ENCODE measurements at regions not wholly inside any gene's neighbourhood (a gene's known extent, or its start where the extent isn't known, plus 50 kb on each side); places are given as distances from the start of the nearest gene placed in this dataset.

DNA sequence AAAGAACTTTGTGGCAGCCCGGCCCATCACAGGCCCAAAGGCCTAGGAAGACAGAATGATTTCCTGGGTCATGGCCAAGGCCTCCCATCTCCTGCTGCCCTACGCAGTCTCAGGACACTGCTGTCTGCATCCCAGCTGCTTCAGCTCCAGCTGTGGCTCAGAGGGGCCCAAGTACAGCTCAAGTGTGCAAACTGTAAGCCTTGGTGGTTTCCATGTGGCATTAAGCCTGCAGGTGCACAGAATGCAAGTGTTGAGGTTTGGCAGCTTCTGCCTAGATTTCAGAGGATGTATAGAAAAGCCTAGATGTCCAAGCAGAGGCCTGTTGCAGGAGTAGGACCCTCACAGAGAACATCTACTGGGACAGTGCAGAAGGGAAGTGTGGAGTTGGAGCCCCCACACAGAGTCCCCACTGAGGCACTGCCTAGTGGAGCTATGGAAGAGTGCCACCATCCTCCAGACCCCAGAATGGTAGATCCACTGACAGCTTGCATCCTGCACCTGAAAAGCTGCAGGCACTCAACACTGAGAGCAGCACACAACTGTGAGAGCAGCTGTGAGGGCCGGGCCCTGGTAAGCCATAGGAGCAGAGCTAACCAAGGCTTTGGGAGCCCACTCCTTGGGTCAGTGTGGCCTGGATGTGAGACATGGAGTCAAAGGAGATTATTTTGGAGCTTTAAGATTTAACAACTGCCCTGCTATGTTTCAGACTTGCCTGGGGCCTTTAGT is 208.2 kb upstream of the CMC1 start:
- ChIA-PET CTCF (no interaction called here), POLR2A (ENCODE audit: low non-redundant PET) (no interaction called here)
- H3K4me3 ChIP-seq (ENCODE audit: low read depth, low read length, poor library complexity, severe bottlenecking) = no peak overlapping the region
- no peak overlapping the region for H3K27ac ChIP-seq (ENCODE audit: low read depth, low read length, poor library complexity, severe bottlenecking)
- no peaks in the 10 kb centered on the region for H3K36me3 ChIP-seq (ENCODE audit: insufficient read depth, low read length, poor library complexity, severe bottlenecking)
- DNase-seq (ENCODE audit: low spot score) = no peak
- H3K4me1 ChIP-seq (ENCODE audit: insufficient read depth, low read length, poor library complexity, severe bottlenecking) = no peaks in the 10 kb centered on the region
- no peak for TF ChIP-seq EZH2 (IDR thresholded peaks at IDR 0.05; ENCODE audit: borderline replicate concordance, low read depth, low read length, poor library complexity, severe bottlenecking)
- no peak for TF ChIP-seq CTCF (conservative IDR thresholded peaks at IDR 0.05; ENCODE audit: low read depth, low read length)
- intact Hi-C loops (cut with micrococcal nuclease; ENCODE audit: unreplicated experiment) = no loop called here
- H3K27me3 ChIP-seq (replicated peaks; ENCODE audit: insufficient read depth, low read depth, low read length, poor library complexity) = peaks cover 7% of the 10 kb centered on the region
- BruUV-seq (replicated peaks) = no TSS peak
- no peaks in the 10 kb centered on the region for H3K9me3 ChIP-seq (ENCODE audit: low read depth, low read length, poor library complexity, severe bottlenecking)

- TF ChIP-seq EZH2 (IDR thresholded peaks at IDR 0.05; ENCODE audit: borderline replicate concordance, low read depth, low read length, poor library complexity, severe bottlenecking) = no peak
- no peak for TF ChIP-seq CTCF (conservative IDR thresholded peaks at IDR 0.05; ENCODE audit: low read depth, low read length)
- Histone ChIP-seq H3K27ac (ENCODE audit: low read depth, low read length, poor library complexity, severe bottlenecking) (no peak overlapping the region), H3K9me3 (ENCODE audit: low read depth, low read length, poor library complexity, severe bottlenecking) (no peaks in the 10 kb centered on the region), H3K36me3 (ENCODE audit: insufficient read depth, low read length, poor library complexity, severe bottlenecking) (no peaks in the 10 kb centered on the region), H3K27me3 (replicated peaks; ENCODE audit: insufficient read depth, low read depth, low read length, poor library complexity) (peaks cover 7% of the 10 kb centered on the region), H3K4me1 (ENCODE audit: insufficient read depth, low read length, poor library complexity, severe bottlenecking) (no peaks in the 10 kb centered on the region), H3K4me3 (ENCODE audit: low read depth, low read length, poor library complexity, severe bottlenecking) (no peak overlapping the region)
- intact Hi-C loops (cut with micrococcal nuclease; ENCODE audit: unreplicated experiment) = no loop called here
- ChIA-PET POLR2A (ENCODE audit: low non-redundant PET) (interaction anchor here (0.7 kb wide), 1 partner anchor 451 kb away, joined by 3 read pairs; no protein-coding TSS in a partner anchor), CTCF (no interaction called here)
- BruUV-seq (replicated peaks) = no TSS peak
- DNase-seq (ENCODE audit: low spot score) = no peak
Observed at GRCh38 chr3:28036599-28037575, 204.5 kb upstream of the CMC1 start.

DNA sequence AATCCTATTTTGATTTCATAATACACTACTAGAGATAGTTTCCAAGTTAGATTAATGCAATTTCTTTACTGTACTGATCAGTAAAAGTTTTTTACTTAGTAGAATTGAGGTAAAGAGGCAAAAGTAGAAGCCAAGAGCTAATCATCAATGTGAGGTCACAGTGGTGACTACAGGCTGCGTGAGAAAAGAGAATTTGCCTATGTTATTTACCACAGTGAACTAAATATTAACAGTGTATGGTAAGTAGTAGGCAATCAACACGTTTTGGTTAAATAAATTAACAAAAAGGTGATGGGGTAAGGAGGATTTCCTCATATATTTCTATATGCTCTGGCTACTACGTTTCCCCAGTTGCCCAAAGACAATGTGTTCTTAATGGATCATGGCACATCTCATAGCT is 202.2 kb upstream of the CMC1 start:
- intact Hi-C loops (cut with micrococcal nuclease; ENCODE audit: unreplicated experiment) = no loop called here
- POLR2A ChIA-PET (ENCODE audit: low non-redundant PET) = no interaction called here
- Histone ChIP-seq H3K9me3 (ENCODE audit: low read depth, low read length, poor library complexity, severe bottlenecking) (no peaks in the 10 kb centered on the region), H3K27me3 (replicated peaks; ENCODE audit: insufficient read depth, low read depth, low read length, poor library complexity) (peaks cover 7% of the 10 kb centered on the region), H3K4me3 (ENCODE audit: low read depth, low read length, poor library complexity, severe bottlenecking) (no peak overlapping the region), H3K4me1 (ENCODE audit: insufficient read depth, low read length, poor library complexity, severe bottlenecking) (no peaks in the 10 kb centered on the region), H3K36me3 (ENCODE audit: insufficient read depth, low read length, poor library complexity, severe bottlenecking) (no peaks in the 10 kb centered on the region), H3K27ac (ENCODE audit: low read depth, low read length, poor library complexity, severe bottlenecking) (no peak overlapping the region)
- DNase-seq (ENCODE audit: low spot score) = no peak
- no TSS peak for BruUV-seq (replicated peaks)
- TF ChIP-seq EZH2 (IDR thresholded peaks at IDR 0.05; ENCODE audit: borderline replicate concordance, low read depth, low read length, poor library complexity, severe bottlenecking) (no peak), CTCF (conservative IDR thresholded peaks at IDR 0.05; ENCODE audit: low read depth, low read length) (no peak)
- CTCF ChIA-PET = no interaction called here
